ENCODE measurements at regions not wholly inside any gene's neighbourhood (a gene's known extent, or its start where the extent isn't known, plus 50 kb on each side); places are given as distances from the start of the nearest gene placed in this dataset.

GRCh38 chr10:130243015-130243414 lies 106.8 kb downstream of the GLRX3 start:
- no peak overlapping the region for H3K4me3 ChIP-seq (replicated peaks; ENCODE audit: low read depth, low read length)
- TF ChIP-seq CTCF (IDR thresholded peaks at IDR 0.05; ENCODE audit: insufficient read depth, low read length, poor library complexity, severe bottlenecking) = no peak
- H3K36me3 ChIP-seq (ENCODE audit: control insufficient read depth, insufficient read depth, low read length) = no peaks in the 10 kb centered on the region
- no peak for DNase-seq (ENCODE audit: extremely low read depth, insufficient read length)
- no peaks in the 10 kb centered on the region for H3K27me3 ChIP-seq (replicated peaks; ENCODE audit: control insufficient read depth, insufficient read depth, low read length)

DNA sequence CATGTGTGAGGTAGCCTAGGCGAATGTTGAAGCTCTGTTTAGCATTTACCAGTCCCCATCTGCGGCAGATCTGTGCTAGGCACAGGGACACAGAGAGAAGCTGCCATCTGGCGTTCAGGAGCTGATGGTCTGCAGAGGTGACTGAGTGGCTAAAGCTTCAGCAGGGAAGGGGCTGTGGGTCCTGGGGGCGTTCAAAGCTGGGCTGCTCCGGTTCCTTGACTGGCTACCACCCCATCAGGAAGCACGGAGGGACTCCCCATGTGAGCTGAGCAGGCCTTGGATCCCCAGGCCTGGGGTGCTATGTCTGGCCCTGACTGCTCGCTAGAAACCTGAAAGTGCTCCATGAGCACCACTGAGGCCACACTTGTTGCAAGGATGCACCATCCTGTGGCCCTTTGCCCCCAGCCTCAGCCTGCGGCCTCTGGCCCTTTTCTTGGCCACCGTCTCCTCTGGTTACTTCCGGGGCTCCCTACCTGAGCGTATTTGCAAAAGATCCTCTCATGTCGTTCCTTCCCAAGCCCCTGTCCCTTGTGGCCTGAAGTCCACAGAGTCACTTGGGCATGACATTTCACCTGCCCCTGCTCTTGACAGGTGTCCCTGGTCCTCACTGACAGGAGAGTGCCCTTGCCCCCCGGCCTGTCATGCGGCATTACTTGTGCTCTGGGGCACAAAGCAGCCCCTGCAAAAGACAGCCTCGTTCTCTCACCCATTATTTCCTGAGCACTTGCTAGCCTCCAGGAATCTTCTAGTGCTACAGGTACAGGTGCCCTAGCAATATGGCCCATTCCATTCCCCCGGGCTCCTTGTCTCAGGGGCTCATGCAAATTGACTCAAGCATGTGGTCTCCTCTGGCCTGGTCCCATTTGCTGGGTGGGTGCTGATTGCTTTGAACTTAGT lies 108.1 kb downstream of the GLRX3 start:
- DNase-seq (ENCODE audit: extremely low read depth, insufficient read length) = no peak
- H3K4me3 ChIP-seq (replicated peaks; ENCODE audit: low read depth, low read length) = no peak overlapping the region
- H3K27me3 ChIP-seq (replicated peaks; ENCODE audit: control insufficient read depth, insufficient read depth, low read length) = no peaks in the 10 kb centered on the region
- TF ChIP-seq CTCF (IDR thresholded peaks at IDR 0.05; ENCODE audit: insufficient read depth, low read length, poor library complexity, severe bottlenecking) = no peak
- no peaks in the 10 kb centered on the region for H3K36me3 ChIP-seq (ENCODE audit: control insufficient read depth, insufficient read depth, low read length)

DNA sequence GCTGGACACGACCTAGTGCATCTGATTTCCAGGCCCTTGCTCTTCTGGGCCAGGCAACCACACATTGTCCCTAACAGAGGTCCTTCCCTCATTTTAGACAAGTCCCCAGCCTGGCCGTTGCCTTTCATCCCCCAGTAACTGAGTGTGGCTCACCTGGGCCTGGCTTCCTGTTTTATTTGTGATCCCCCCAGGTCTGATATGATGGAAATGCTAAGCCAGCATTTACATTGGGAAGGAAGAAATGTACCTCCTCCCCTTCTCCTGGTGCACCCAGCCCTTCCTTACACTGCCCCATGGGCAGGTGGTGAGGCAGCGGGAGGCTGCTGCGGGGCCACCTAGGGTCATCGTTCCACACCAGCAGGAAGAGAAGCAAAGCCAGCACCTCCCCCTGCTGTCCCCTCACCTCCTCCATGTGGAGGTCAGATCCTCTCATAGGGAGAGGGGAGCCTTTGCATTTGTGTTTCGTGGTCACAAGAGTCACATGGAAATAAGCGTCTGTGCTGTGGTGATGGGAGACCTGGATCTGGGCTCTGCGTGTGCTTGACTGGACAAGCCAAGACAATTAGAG lies 108.8 kb downstream of the GLRX3 start:
- Histone ChIP-seq H3K27me3 (replicated peaks; ENCODE audit: control insufficient read depth, insufficient read depth, low read length) (no peaks in the 10 kb centered on the region), H3K36me3 (ENCODE audit: control insufficient read depth, insufficient read depth, low read length) (no peaks in the 10 kb centered on the region), H3K4me3 (replicated peaks; ENCODE audit: low read depth, low read length) (no peak overlapping the region)
- DNase-seq (ENCODE audit: extremely low read depth, insufficient read length) = no peak
- no peak for TF ChIP-seq CTCF (IDR thresholded peaks at IDR 0.05; ENCODE audit: insufficient read depth, low read length, poor library complexity, severe bottlenecking)

DNA sequence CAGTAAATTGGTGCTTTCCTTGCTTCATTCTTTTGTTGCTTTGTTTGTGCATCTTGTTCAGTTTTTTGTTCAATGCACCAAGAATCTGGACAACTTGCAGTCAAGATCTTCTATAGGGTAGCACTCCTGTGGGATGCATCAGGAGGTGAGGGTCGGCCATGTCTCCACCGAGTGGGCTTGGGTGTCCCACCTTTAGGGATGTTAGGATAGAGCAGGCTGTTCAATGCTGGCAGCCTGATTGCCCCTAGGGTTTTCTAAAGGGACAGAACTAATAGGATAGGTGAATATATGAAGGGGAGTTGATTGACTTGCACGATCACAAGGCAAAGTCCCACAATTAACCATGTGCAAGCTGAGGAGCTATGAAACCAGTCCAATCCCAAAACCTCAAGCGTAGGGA lies 109.9 kb downstream of the GLRX3 start:
- Histone ChIP-seq H3K27me3 (replicated peaks; ENCODE audit: control insufficient read depth, insufficient read depth, low read length) (no peaks in the 10 kb centered on the region), H3K36me3 (ENCODE audit: control insufficient read depth, insufficient read depth, low read length) (no peaks in the 10 kb centered on the region), H3K4me3 (replicated peaks; ENCODE audit: low read depth, low read length) (no peak overlapping the region)
- DNase-seq (ENCODE audit: extremely low read depth, insufficient read length) = no peak
- TF ChIP-seq CTCF (IDR thresholded peaks at IDR 0.05; ENCODE audit: insufficient read depth, low read length, poor library complexity, severe bottlenecking) = no peak

- H3K27me3 ChIP-seq (replicated peaks; ENCODE audit: control insufficient read depth, insufficient read depth, low read length) = no peaks in the 10 kb centered on the region
- no peak overlapping the region for H3K4me3 ChIP-seq (replicated peaks; ENCODE audit: low read depth, low read length)
- no peaks in the 10 kb centered on the region for H3K36me3 ChIP-seq (ENCODE audit: control insufficient read depth, insufficient read depth, low read length)
- no peak for DNase-seq (ENCODE audit: extremely low read depth, insufficient read length)
- no peak for TF ChIP-seq CTCF (IDR thresholded peaks at IDR 0.05; ENCODE audit: insufficient read depth, low read length, poor library complexity, severe bottlenecking)
Observed at GRCh38 chr10:130250127-130250526, 113.9 kb downstream of the GLRX3 start.
